ENCODE measurements at regions not wholly inside any gene's neighbourhood (a gene's known extent, or its start where the extent isn't known, plus 50 kb on each side); places are given as distances from the start of the nearest gene placed in this dataset.

DNA sequence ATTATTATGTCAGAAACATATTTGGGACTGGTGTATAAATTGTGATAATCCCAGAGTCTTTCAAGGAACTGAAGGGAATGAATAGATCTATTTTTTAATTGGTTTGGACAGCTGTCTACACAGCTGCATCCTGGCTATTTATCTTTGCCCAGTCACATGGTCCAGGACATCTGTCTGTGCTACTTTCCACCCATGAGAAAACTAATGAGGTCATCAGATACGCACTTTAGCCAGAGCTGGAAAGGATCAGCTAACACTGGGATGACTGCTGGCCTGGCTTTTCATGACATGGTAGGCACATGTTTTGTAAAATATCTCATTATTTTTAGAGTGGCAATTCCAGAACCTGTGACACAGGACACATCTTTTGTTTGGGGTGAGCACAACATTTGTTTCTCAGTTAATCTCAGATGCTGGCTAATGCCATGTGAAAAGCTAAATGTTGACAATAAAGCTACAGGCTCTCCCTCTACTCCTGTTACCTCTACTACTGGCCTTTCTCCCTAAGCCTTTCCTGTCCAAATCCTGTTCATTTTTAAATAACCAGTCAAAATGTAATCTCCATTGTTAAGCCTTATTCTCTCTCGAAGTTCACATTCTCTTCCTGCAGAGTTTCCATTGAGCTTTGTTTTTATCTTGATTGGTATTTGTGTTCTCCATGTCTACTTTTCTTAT is 500.7 kb downstream of the RIT2 start:
- Histone ChIP-seq H3K4me1 (ENCODE audit: insufficient read depth, low read length) (no peaks in the 10 kb centered on the region), H3K27ac (ENCODE audit: insufficient read length, low read depth, low read length) (no peak overlapping the region), H2BK120ac (ENCODE audit: low read depth, low read length, poor library complexity, severe bottlenecking) (no peak overlapping the region), H3K56ac (ENCODE audit: insufficient read length, low read depth, low read length) (no peak overlapping the region), H3K4me2 (ENCODE audit: insufficient read depth, insufficient read length, low read length) (no peak overlapping the region), H3K14ac (ENCODE audit: insufficient read depth, low read length) (no peak overlapping the region), H3T11ph (ENCODE audit: low read length) (no peak overlapping the region), H3K4ac (ENCODE audit: low read depth, low read length) (no peak overlapping the region), H3K9ac (ENCODE audit: extremely low read depth, insufficient read length, low read length) (no peak overlapping the region), H2BK15ac (ENCODE audit: low read depth, low read length) (no peak overlapping the region), H2BK12ac (ENCODE audit: insufficient read length, low read depth, low read length) (no peak overlapping the region), H3K23me2 (ENCODE audit: insufficient read length, low read depth, low read length, poor library complexity, severe bottlenecking) (no peaks in the 10 kb centered on the region), H2BK5ac (ENCODE audit: insufficient read length, low read length) (no peak overlapping the region), H3K23ac (ENCODE audit: insufficient read length, low read depth, low read length) (no peak overlapping the region), H3K18ac (ENCODE audit: insufficient read length, low read depth, low read length) (no peak overlapping the region), H2AFZ (ENCODE audit: low read length) (no peak overlapping the region), H3K27me3 (ENCODE audit: insufficient read depth, low read length) (no peaks in the 10 kb centered on the region), H4K20me1 (ENCODE audit: control insufficient read depth, insufficient read depth, insufficient read length) (no peaks in the 10 kb centered on the region), H2AK5ac (ENCODE audit: insufficient read length, low read length) (no peak overlapping the region), H3K79me1 (ENCODE audit: insufficient read depth, low read depth, low read length, poor library complexity, severe bottlenecking) (no peaks in the 10 kb centered on the region), H3K79me2 (ENCODE audit: insufficient read depth, low read length) (no peaks in the 10 kb centered on the region), H2BK20ac (ENCODE audit: low read depth, low read length, poor library complexity, severe bottlenecking) (no peak overlapping the region), H4K5ac (ENCODE audit: insufficient read length, low read depth, low read length) (no peak overlapping the region), H3K9me3 (ENCODE audit: control insufficient read depth, low read depth, low read length) (no peaks in the 10 kb centered on the region), H4K8ac (replicated peaks; ENCODE audit: insufficient read length, low read depth, low read length) (no peak overlapping the region), H4K91ac (ENCODE audit: insufficient read length, low read depth, low read length) (no peak overlapping the region)
- H3K27ac Mint-ChIP-seq, result no peak overlapping the region
- H3K4me1 Mint-ChIP-seq, result peaks cover 0 to 9% of the 10 kb centered on the region in 2 experiments; a peak in 3 of 4 replicates
- DNase-seq, result no peak
- no peaks in the 10 kb centered on the region for H3K27me3 Mint-ChIP-seq (ENCODE audit: low read depth)
- H3K4me3 Mint-ChIP-seq, result no peak overlapping the region
- no peaks in the 10 kb centered on the region for H3K36me3 Mint-ChIP-seq (ENCODE audit: insufficient read depth in 1 of 3, low read depth in 3 of 3)
- H3K9me3 Mint-ChIP-seq, result no peaks in the 10 kb centered on the region; a peak in 1 of 5 replicates
- WGBS (ENCODE audit: extremely low coverage, insufficient read length, low lambda C conversion rate), result no CpG with 5 or more reads among the region's 2 CpGs
- TF ChIP-seq, protein P1, sequence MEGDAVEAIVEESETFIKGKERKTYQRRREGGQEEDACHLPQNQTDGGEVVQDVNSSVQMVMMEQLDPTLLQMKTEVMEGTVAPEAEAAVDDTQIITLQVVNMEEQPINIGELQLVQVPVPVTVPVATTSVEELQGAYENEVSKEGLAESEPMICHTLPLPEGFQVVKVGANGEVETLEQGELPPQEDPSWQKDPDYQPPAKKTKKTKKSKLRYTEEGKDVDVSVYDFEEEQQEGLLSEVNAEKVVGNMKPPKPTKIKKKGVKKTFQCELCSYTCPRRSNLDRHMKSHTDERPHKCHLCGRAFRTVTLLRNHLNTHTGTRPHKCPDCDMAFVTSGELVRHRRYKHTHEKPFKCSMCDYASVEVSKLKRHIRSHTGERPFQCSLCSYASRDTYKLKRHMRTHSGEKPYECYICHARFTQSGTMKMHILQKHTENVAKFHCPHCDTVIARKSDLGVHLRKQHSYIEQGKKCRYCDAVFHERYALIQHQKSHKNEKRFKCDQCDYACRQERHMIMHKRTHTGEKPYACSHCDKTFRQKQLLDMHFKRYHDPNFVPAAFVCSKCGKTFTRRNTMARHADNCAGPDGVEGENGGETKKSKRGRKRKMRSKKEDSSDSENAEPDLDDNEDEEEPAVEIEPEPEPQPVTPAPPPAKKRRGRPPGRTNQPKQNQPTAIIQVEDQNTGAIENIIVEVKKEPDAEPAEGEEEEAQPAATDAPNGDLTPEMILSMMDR (conservative IDR thresholded peaks at IDR 0.05), result no peak
